AG09309 (cell line): ENCODE measurements at regions not wholly inside any gene's neighbourhood (a gene's known extent, or its start where the extent isn't known, plus 50 kb on each side); places are given as distances from the start of the nearest gene placed in this dataset.
"Not testable (repeated sequence)": the region's sequence is repeated elsewhere in the genome, so short reads cannot be mapped to it uniquely, and the experiment has no call there.

Source experiments
- DNase-seq: peaks from one replicate; pipeline ENCODE4 v3.0.0-alpha.2; 2010; ENCODE audit warnings: low read depth
- H3K4me3 ChIP-seq: 2 replicates; pipeline ENCODE4 v1.5.1; 2011; ENCODE audit warnings: mild to moderate bottlenecking, low read depth, low read length, moderate library complexity; ENCODE audit not compliant: control insufficient read depth
- CTCF ChIP-seq: IDR thresholded peaks from 2 replicates; pipeline ENCODE4 v1.5.1; 2011; ENCODE audit warnings: mild to moderate bottlenecking, low read depth, low read length, inconsistent platforms; ENCODE audit not compliant: insufficient read depth, control insufficient read depth; ENCODE audit errors: missing control alignments

- H3K4me3 ChIP-seq = no peak overlapping the region
- DNase-seq = no peak
- TF ChIP-seq CTCF = no peak
These were observed 661.7 kb downstream of the SLITRK6 start for GRCh38 chr13:85137516-85137915.

GRCh38 chr13:85132986-85133385 is 666.2 kb downstream of the SLITRK6 start:
- H3K4me3 ChIP-seq = no peak overlapping the region
- no peak for DNase-seq
- no peak for TF ChIP-seq CTCF

- not testable (repeated sequence) for H3K4me3 ChIP-seq, DNase-seq
These were observed 675.7 kb downstream of the SLITRK6 start for GRCh38 chr13:85123501-85123900.

- DNase-seq = no peak
- no peak overlapping the region for H3K4me3 ChIP-seq
- TF ChIP-seq CTCF = no peak
These were observed 690.9 kb downstream of the SLITRK6 start for GRCh38 chr13:85108356-85108755.

- no peak for TF ChIP-seq CTCF
- no peak for DNase-seq
- H3K4me3 ChIP-seq = no peak overlapping the region
These were observed 700.0 kb downstream of the SLITRK6 start for GRCh38 chr13:85099245-85099644.

- DNase-seq = no peak
- TF ChIP-seq CTCF = no peak
These were observed 703.6 kb downstream of the SLITRK6 start for GRCh38 chr13:85095418-85096272.

GRCh38 chr13:85093808-85094207 is 705.4 kb downstream of the SLITRK6 start:
- DNase-seq = no peak
- no peak for TF ChIP-seq CTCF
- no peak overlapping the region for H3K4me3 ChIP-seq

More at GRCh38 chr13:85095418-85096272, 703.6 kb downstream of the SLITRK6 start:
- H3K4me3 ChIP-seq = no peak overlapping the region
